GM12878 (cell line): ENCODE measurements at regions not wholly inside any gene's neighbourhood (a gene's known extent, or its start where the extent isn't known, plus 50 kb on each side); places are given as distances from the start of the nearest gene placed in this dataset.

Experiments used
- ATAC-seq: fragments of 200-7000 bp; cut with Tn5 transposase; 3 replicates; pipeline ENCODE4 v1.9.1; 2020; ENCODE audit warnings: mild to moderate bottlenecking, moderate library complexity
- BruUV-seq: library from RNA; stranded (reverse); fragments of 400-500 nt; replicated peaks from 2 replicates; lab custom pipeline; 2021; lab: Mats Ljungman, UMichigan
- CTCF ChIA-PET: fragments of 300-600 bp; sonication (Branson Sonifier 250); formaldehyde crosslinking; extraction: SDS; loops from one replicate; lab custom pipeline; 2021; ENCODE audit warnings: inconsistent platforms; lab: Yijun Ruan, JAX
- POLR2A ChIA-PET: fragments of 350-600 bp; formaldehyde crosslinking; extraction: SDS; loops from one replicate; lab custom pipeline; 2021; ENCODE audit warnings: inconsistent platforms; lab: Charles Lee
- RAD21 ChIA-PET: fragments of 300-600 bp; sonication (Branson Sonifier 250); formaldehyde crosslinking; loops from one replicate; lab custom pipeline; 2023; ENCODE audit warnings: antibody characterized with exemption; ENCODE audit not compliant: unreplicated experiment; lab: Charles Lee
- SMC1A ChIA-PET: fragments of 300-600 bp; sonication (Branson Sonifier 250); formaldehyde crosslinking; loops from one replicate; lab custom pipeline; 2023; ENCODE audit not compliant: unreplicated experiment, uncharacterized antibody; lab: Charles Lee
- DNase-seq: peaks from one replicate; pipeline ENCODE4 v3.0.0-alpha.2; 2011; ENCODE audit warnings: low read depth, low spot score
- FAIRE-seq: peaks from 3 replicates; lab custom pipeline; 2011; peaks lifted over from hg19 to GRCh38; lab: Jason Lieb, UNC
- H2AFZ ChIP-seq: 2 replicates; pipeline ENCODE4 v1.6.0; 2011; ENCODE audit warnings: low read depth, low read length, control low read depth; ENCODE audit not compliant: control insufficient read depth
- H3K27ac ChIP-seq: 2 replicates; pipeline ENCODE4 v1.5.1; 2011; ENCODE audit warnings: control low read depth; ENCODE audit not compliant: control insufficient read depth, insufficient read depth
- H3K27me3 ChIP-seq, 2 experiments: replicated peaks in 1 of 2; 2 replicates each; pipeline versions ENCODE4 v1.6.0 to v1.6.1; 2011; ENCODE audit warnings: low read length in 1 of 2; ENCODE audit not compliant: control insufficient read depth in 2 of 2, insufficient read depth in 2 of 2
- H3K36me3 ChIP-seq, 2 experiments: 2 replicates each; pipeline ENCODE4 v1.5.1; 2011; ENCODE audit warnings: low read length in 1 of 2; ENCODE audit not compliant: control insufficient read depth in 2 of 2, insufficient read depth in 2 of 2
- H3K4me1 ChIP-seq: 2 replicates; pipeline ENCODE4 v1.6.1; 2011; ENCODE audit warnings: mild to moderate bottlenecking, low read length, moderate library complexity, mixed read lengths; ENCODE audit not compliant: control insufficient read depth, insufficient read depth
- H3K4me2 ChIP-seq: 2 replicates; pipeline ENCODE4 v1.6.0; 2011; ENCODE audit warnings: control low read depth; ENCODE audit not compliant: control insufficient read depth, insufficient read depth
- H3K4me3 ChIP-seq: fragments of 200-600 bp; sonication (generic); 2 replicates; pipeline ENCODE4 v1.5.1; 2016
- H3K79me2 ChIP-seq: 2 replicates; pipeline ENCODE4 v1.6.0; 2011; ENCODE audit warnings: low read length; ENCODE audit not compliant: control insufficient read depth, insufficient read depth
- H3K9ac ChIP-seq: 2 replicates; pipeline ENCODE4 v1.8.0; 2011; ENCODE audit warnings: low read length, control low read depth, mixed read lengths; ENCODE audit not compliant: control insufficient read depth, insufficient read depth
- H3K9me3 ChIP-seq: replicated peaks from 3 replicates; pipeline ENCODE4 v1.5.1; 2011; ENCODE audit warnings: mild to moderate bottlenecking, low read length; ENCODE audit not compliant: control insufficient read depth, insufficient read depth
- H4K20me1 ChIP-seq: 2 replicates; pipeline ENCODE4 v1.6.0; 2011; ENCODE audit not compliant: control insufficient read depth, insufficient read depth
- ASH2L ChIP-seq: fragments of 300-600, 200-600 bp; sonication (generic); IDR thresholded peaks from 2 replicates; pipeline ENCODE4 v1.6.1; 2017; ENCODE audit warnings: low read depth, mild to moderate bottlenecking, borderline replicate concordance
- BMI1 ChIP-seq: fragments of 450-650 bp; IDR thresholded peaks from 2 replicates; pipeline ENCODE4 v1.6.1; 2016; ENCODE audit warnings: mild to moderate bottlenecking, moderate library complexity, borderline replicate concordance
- CHD1 ChIP-seq: IDR thresholded peaks from 2 replicates; pipeline ENCODE4 v1.6.1; 2012; ENCODE audit warnings: low read depth, low read length, improper control_type of control experiment
- FOXM1 ChIP-seq: IDR thresholded peaks from 2 replicates; pipeline ENCODE4 v1.6.1; 2012; ENCODE audit warnings: low read depth, mild to moderate bottlenecking, inconsistent platforms, low read length, moderate library complexity
- HDGF ChIP-seq: fragments of 450-650 bp; IDR thresholded peaks from 2 replicates; pipeline ENCODE4 v1.6.1; 2016; ENCODE audit warnings: antibody characterized with exemption
- MTA2 ChIP-seq: fragments of 450-650 bp; IDR thresholded peaks from 2 replicates; pipeline ENCODE4 v1.6.1; 2016; ENCODE audit warnings: low read depth, mild to moderate bottlenecking, moderate library complexity
- STAT3 ChIP-seq: IDR thresholded peaks from 2 replicates; pipeline ENCODE4 v1.6.1; 2011; ENCODE audit warnings: low read depth, low read length, improper control_type of control experiment
- ZSCAN29 ChIP-seq: fragments of 450-650 bp; IDR thresholded peaks from 2 replicates; pipeline ENCODE4 v1.6.1; 2017; ENCODE audit warnings: mild to moderate bottlenecking, moderate library complexity
- WGBS: methylation state at CpG from one replicate; pipeline ENCODE4 v1.1.6; 2016; ENCODE audit warnings: low lambda C conversion rate; ENCODE audit not compliant: insufficient replicate concordance, insufficient coverage; ENCODE audit errors: missing lambda C conversion rate; 5-methylcytosine and 5-hydroxymethylcytosine counted together
- in situ Hi-C: fragments of 300-500 bp; cut with MboI; formaldehyde crosslinking; loops from 9 replicates; pipeline ENCODE4 v1.14.3; 2018; ENCODE audit warnings: mixed read lengths
- intact Hi-C: fragments of 100-400 bp; cut with micrococcal nuclease; formaldehyde crosslinking; loops from one replicate; pipeline ENCODE4 v1.14.2; 2022; ENCODE audit not compliant: unreplicated experiment
- TF ChIP-seq, protein P1 (sequence below): IDR thresholded peaks from 2 replicates; pipeline ENCODE4 v1.6.1; 2011; ENCODE audit warnings: mild to moderate bottlenecking, low read depth, low read length, moderate library complexity; ENCODE audit not compliant: insufficient replicate concordance
- TF ChIP-seq, protein P2 (sequence below): fragments of 450-650 bp; formaldehyde crosslinking; IDR thresholded peaks from 2 replicates; pipeline ENCODE4 v1.4.0; 2020; ENCODE audit warnings: mild to moderate bottlenecking, moderate library complexity
- TF ChIP-seq, protein P3 (sequence below): IDR thresholded peaks from 2 replicates; pipeline ENCODE4 v1.6.1; 2012; ENCODE audit warnings: low read depth, low read length, improper control_type of control experiment

DNA sequence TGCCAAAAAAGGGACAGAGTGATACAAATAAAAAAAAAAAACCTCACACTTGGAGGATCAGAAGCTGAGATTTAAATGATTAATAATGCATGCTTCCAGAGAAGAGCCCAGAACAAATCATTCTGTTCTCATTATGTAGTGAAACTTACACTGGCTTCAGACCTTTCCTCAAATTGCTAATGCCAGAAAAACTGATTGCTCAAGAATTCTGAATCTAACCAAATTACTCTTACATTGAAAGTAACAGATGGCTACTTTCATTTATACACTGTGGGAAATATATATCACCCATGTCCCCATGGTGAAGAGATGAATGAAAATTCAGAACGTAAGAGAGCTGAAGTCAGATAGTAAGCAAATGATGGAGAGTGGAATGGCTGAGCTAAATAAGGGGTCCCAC, 85.9 kb upstream of the NSMCE3 start:
- H3K27ac ChIP-seq = no peak overlapping the region
- no peaks in the 10 kb centered on the region for H3K36me3 ChIP-seq
- in situ Hi-C loops (no loop called here), intact Hi-C loops (no loop called here)
- no peak for DNase-seq
- H3K79me2 ChIP-seq = no peaks in the 10 kb centered on the region
- H3K27me3 ChIP-seq = no peaks in the 10 kb centered on the region
- no peaks in the 10 kb centered on the region for H4K20me1 ChIP-seq
- ChIA-PET RAD21 (interaction anchor here (0.7 kb wide), 1 partner anchor 85 kb away, joined by 3 read pairs; no protein-coding TSS in a partner anchor), POLR2A (no interaction called here), SMC1A (no interaction called here), CTCF (no interaction called here)
- H3K4me2 ChIP-seq = no peak overlapping the region
- H3K9ac ChIP-seq = no peak overlapping the region
- 17% methylated on average over 1 of the region's 1 CpG for WGBS
- no peak overlapping the region for H3K4me3 ChIP-seq
- FAIRE-seq = no peak
- TF ChIP-seq ZSCAN29 (no peak), BMI1 (no peak), FOXM1 (no peak), MTA2 (no peak), STAT3 (no peak), ASH2L (no peak), CHD1 (no peak), HDGF (no peak)
- TF ChIP-seq, protein P1, sequence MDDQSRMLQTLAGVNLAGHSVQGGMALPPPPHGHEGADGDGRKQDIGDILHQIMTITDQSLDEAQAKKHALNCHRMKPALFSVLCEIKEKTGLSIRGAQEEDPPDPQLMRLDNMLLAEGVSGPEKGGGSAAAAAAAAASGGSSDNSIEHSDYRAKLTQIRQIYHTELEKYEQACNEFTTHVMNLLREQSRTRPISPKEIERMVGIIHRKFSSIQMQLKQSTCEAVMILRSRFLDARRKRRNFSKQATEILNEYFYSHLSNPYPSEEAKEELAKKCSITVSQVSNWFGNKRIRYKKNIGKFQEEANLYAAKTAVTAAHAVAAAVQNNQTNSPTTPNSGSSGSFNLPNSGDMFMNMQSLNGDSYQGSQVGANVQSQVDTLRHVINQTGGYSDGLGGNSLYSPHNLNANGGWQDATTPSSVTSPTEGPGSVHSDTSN = no peak
- TF ChIP-seq, protein P2, sequence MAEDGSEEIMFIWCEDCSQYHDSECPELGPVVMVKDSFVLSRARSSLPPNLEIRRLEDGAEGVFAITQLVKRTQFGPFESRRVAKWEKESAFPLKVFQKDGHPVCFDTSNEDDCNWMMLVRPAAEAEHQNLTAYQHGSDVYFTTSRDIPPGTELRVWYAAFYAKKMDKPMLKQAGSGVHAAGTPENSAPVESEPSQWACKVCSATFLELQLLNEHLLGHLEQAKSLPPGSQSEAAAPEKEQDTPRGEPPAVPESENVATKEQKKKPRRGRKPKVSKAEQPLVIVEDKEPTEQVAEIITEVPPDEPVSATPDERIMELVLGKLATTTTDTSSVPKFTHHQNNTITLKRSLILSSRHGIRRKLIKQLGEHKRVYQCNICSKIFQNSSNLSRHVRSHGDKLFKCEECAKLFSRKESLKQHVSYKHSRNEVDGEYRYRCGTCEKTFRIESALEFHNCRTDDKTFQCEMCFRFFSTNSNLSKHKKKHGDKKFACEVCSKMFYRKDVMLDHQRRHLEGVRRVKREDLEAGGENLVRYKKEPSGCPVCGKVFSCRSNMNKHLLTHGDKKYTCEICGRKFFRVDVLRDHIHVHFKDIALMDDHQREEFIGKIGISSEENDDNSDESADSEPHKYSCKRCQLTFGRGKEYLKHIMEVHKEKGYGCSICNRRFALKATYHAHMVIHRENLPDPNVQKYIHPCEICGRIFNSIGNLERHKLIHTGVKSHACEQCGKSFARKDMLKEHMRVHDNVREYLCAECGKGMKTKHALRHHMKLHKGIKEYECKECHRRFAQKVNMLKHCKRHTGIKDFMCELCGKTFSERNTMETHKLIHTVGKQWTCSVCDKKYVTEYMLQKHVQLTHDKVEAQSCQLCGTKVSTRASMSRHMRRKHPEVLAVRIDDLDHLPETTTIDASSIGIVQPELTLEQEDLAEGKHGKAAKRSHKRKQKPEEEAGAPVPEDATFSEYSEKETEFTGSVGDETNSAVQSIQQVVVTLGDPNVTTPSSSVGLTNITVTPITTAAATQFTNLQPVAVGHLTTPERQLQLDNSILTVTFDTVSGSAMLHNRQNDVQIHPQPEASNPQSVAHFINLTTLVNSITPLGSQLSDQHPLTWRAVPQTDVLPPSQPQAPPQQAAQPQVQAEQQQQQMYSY = no peak
- TF ChIP-seq, protein P3, sequence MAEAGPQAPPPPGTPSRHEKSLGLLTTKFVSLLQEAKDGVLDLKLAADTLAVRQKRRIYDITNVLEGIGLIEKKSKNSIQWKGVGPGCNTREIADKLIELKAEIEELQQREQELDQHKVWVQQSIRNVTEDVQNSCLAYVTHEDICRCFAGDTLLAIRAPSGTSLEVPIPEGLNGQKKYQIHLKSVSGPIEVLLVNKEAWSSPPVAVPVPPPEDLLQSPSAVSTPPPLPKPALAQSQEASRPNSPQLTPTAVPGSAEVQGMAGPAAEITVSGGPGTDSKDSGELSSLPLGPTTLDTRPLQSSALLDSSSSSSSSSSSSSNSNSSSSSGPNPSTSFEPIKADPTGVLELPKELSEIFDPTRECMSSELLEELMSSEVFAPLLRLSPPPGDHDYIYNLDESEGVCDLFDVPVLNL = no peak
- no peak overlapping the region for H2AFZ ChIP-seq
- ATAC-seq = no peak
- no peaks in the 10 kb centered on the region for H3K9me3 ChIP-seq
- H3K4me1 ChIP-seq = no peaks in the 10 kb centered on the region
- BruUV-seq = no TSS peak
